NCI-H526 (cell line): ENCODE measurements at regions not wholly inside any gene's neighbourhood (a gene's known extent, or its start where the extent isn't known, plus 50 kb on each side); places are given as distances from the start of the nearest gene placed in this dataset.

Experiments used
- DNase-seq, 2 experiments: peaks; one replicate each; lab custom pipeline; 2025; lab: John Stamatoyannopoulos, UW

GRCh38 chr3:157631478-157631877 is 128.3 kb upstream of the VEPH1 start:
- DNase-seq: no peak

DNA sequence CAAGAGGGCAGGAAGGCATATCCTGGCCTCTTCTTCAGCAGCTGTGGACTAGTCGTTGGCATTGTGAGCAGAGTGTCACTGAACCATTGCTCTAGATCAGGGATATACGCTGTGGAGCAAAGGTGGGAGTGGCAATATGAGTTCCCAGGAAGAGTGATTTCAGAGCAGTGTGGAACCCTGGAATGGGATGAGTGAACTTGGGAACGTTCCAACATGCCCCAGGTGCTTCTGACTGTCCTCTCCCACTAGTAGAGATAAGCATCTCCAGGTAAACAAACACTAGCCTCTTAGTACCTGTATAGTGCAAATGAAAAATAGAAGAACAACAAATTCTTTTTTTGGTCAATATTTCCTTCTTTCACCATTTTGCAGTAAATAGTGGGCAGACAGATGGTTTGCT is 123.6 kb upstream of the VEPH1 start:
- no peak for DNase-seq

DNA sequence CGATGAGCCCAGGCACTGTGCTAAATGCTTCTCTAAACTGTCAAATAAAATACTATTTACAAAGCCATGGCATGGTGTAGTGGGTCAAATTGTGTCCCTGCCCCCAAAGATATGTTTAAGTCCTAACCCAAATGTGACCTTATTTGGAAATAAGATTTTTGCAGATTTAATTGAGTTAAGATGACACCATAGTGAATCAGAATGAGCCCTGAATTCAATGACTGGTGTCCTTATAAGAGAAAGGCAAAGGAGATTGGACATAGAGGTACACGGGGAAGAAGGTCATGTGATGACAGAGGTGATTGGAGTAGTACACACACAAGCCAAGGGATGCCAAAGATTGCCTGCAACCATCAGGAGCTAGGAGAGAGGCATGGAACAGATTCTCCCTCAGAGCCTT is 121.6 kb upstream of the VEPH1 start:
- DNase-seq: no peak

DNA sequence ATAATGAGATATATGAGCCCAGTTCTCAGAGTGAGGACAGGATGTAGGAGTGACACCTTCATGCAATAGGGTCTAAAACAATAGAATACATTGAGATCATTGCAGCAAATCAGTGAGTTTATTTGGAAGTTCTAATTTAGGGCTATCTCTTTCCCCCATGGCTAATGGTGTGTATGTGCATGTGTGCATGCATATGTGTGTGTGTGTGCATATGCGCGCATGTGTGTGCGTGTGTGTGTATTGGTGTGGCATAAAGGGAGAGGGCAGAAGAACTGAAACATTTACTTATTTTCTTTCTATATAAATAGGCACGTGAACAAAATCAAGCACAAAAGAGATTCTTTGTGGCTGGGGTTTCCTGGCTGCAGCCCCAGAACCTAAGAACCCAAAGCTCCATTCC is 115.7 kb upstream of the VEPH1 start:
- no peak for DNase-seq

- peak; percentile 67 to 76 for DNase-seq
Measured at GRCh38 chr3:157618075-157618760, 115.0 kb upstream of the VEPH1 start.

GRCh38 chr3:157614896-157615295 is 111.7 kb upstream of the VEPH1 start:
- DNase-seq: no peak

- DNase-seq: no peak
Measured at GRCh38 chr3:157611536-157612076, 108.4 kb upstream of the VEPH1 start.

DNA sequence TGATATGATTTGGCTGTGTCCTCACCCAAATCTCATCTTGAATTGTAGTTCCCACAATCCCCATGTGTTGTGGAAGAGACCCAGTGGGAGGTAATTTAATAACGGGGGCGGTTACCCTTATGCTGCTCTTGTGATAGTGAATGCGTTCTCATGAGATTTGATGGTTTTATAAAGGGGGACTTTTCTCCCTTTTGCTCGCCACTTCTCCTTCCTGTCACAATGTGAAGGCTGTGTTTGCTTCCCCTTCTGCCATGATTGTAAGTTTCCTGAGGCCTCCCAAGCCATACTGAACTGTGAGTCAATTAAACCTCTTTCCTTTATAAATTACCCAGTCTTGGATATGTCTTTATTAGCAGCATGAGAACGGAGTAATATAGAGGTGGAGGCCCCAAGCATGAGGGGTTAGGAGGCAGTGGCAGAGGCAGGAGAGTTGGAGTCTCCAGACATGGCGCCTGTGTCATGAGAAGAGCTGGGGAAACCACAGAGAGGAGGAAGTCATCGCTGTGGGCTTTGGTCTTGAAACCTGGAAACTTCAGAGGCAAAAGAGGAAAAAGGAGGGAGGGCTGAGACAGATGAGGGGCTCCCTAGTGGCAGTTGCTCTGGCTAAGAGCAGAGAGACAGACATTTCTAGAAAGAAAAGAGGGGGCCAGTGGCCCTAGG is 107.8 kb upstream of the VEPH1 start:
- DNase-seq: no peak

GRCh38 chr3:157607826-157608405 is 104.7 kb upstream of the VEPH1 start:
- DNase-seq: no peak

DNA sequence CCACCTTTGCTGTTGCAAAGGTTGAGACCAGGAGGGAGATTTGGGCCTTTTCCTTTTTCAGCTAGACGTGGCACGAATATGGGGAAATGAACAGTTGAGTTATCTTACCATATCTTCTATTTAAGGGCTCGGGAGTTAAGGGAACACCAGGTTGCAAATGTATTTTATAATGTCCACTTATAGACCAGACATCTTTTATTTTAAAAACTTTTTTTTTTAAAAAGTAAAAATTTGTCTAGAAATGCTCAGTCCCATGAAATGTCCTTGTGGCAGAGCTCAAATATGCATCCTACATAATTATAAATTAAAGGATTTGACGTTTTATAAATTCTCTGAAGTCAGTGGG is 103.6 kb upstream of the VEPH1 start:
- DNase-seq: no peak

DNA sequence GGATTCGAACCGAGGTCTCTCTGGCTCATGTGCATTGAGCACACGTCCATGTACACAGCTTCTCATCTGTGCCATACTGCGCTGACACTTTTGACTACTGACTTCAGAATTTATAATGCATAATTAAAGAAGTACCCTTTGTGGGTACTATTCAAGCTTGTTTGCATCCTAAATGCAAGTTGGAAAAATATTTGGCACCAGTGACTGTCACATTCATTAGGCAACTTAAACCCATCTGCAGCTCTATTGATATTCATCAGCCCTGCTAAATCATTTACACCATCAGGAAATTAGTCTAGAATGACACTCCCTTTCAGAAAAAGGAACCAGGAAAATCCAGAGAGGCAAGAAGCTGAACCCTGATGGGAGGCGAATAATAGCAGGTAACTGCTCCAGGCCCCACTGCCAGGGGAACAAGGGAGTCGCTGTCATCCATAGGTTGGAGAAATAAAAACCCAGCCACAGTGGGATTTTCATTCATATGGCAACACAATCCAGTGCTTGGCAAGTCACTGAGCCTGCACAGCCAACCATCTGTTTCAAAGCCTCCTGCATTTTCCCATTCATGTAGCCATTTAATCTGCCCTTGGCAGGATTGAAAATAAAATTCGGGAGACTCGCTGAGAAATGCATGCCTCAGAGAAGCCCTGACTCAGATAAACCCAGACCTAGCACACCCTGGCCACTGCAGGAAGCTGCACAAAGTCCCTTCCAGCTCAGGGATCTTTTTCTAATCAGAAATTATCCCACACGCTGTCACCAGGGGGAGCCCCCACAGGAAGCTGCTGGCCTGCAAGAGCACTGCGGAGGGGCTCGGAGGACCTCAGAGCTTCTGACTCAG is 103.0 kb upstream of the VEPH1 start:
- DNase-seq: peak; percentile 18 to 77

DNA sequence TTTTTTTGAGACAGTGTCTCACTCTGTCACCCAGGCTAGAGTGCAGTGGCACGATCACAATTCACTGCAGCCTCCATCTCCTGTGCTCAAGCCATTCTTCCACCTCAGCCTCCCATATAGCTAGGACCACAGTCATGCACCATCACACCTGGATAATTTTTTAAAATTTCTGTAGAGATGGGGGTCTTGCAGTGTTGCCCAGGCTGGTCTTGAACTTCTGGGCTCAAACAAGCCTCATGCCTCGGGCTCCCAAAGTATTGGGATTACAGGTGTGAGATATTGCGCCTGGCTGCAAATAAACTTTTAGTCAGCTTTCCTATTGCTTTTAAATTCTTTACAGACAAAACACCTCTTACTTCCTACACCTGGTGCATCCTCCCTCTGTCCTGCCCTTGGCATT is 102.1 kb upstream of the VEPH1 start:
- no peak for DNase-seq

DNA sequence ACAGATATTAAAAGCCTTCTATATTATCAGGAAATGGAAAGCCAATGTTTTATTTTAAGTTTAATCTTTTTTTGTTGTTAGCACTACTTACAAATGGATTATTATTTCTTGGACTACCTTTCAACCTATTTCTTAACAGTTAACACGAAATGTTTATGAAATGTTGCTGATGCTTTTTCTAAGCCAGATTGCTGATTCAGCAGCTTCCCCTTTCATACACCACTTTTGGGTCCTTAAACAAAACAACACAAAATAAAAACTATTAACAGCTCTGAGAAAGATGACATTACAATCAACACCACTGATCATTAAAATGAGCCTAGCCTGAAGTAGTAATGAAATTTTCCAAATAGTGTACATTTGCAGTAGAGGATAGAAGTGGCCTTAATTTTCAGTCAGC is 99.2 kb upstream of the VEPH1 start:
- no peak for DNase-seq

DNA sequence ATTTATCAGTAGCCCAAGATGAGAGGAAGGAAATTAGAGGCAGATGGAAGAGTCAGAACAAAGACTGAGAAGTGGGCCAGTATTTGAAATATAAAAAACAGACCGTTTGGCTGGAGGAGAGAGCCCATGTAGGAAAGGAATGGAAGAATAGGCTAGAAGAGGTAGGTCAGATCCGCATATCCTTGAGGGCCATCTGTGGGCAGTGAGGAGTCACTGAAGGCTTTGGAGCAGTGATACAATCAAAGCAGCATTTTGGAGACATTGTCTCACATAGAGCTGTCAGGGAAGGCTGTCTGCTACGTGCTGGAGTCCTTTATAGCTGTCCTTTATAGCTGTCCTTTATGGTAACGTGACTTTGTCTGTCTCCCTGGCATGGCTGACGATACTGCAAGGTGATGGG is 92.0 kb upstream of the VEPH1 start:
- DNase-seq: no peak

DNA sequence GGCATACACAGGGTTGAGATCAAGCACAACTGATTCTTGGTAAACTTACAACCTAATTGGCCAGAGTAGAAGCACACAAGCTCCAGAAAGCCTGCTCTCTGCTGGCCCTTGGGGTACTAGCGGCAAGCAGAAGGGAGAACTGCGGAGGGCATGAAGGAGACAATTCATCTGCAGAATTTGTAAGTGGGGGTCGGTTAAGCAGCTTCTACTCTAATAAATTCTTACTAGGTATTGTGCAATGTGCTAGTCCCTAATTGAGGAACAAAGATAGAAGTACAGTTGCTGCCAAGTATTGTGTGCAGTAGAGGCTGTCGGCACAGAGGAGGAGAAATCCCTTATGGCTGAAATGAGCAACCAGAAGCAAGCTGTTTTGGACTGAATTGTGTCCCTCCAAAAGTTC is 91.2 kb upstream of the VEPH1 start:
- DNase-seq: no peak

DNA sequence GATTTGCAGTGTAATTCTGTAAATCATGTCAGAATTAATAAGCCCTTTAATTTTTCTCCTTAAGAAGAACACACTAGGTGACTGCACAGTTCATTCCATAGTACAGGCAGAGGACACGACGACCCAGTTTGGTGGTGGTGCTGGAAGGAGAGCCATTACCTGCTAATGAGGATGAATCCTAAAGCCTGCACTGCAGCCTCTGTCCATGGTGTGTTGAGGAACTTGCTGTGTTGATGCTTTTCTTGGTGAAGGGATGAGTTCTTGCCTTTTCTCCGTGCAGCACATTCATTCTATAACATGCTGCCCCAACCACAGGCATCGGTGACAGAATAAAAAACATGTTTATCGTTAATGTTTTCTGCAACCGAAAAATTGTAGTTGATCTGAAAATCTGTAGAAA is 89.6 kb upstream of the VEPH1 start:
- DNase-seq: no peak

DNA sequence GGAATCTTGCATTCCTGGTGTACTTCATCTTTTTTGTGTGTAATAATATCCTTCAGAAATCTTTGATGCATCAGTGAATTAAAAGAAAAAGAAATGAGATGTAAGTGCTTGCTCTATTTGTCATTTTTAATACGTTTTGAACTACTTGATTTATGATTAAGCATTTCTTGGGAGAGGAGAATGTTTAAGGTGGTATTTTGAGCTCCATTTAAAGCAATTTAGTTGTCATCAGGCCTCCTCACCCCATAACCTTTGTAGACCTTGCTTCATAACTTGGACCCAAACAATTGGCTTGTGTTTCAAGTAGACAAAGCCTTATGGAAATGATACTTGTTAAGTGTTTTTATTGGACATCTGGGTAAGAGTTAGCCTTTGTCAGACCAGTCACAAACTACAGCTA is 87.1 kb upstream of the VEPH1 start:
- DNase-seq: no peak

DNA sequence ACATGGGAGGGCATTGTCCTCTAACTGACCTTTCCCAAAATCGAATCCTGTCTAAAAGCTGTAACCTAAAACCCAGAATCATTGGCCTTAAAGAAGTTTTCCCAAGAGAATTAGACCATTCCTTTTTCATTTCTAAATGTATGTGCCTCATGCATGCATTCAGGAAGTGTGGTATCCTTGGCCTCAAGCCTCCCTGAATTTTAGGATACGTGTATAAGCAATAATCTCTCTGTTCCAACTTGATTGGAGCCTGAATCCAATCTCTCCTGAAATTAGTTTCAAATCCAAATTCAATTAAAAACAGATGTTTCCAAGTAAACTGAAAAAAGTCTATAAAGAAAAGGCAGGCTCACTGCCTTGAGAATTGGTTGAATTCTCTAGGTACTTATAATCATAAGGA is 86.0 kb upstream of the VEPH1 start:
- no peak for DNase-seq

DNA sequence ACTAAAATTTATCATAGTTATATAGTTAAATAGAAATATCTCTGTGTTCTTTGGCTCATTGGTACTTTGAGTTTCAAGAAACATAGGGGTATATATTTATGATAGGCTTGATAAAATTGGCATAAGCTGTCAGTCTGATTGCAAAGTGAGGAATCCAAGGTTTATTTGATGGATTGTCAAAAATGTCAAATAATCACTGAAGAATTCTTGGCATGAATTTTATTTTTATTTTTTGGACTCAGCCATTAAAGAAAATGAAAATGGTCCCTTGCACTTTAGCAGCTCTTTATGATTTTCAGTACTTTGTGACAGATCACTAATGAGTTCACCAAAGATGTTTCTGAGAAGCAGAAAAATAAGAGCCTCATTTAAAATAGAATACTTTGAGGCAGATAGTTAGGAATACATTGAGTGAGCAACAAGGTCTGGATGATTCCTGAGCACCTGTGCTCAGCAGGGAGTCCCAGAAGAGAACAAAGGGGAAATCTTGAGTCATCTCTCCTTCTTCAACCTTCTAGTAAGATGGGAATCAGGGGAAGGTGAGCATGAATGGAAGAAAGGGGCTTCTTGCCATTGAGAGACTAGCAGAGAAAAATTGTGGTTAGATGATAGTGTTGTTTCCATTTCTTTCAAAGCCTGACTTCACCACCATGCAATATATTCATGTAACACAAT is 85.3 kb upstream of the VEPH1 start:
- DNase-seq: no peak

- no peak for DNase-seq
Measured at GRCh38 chr3:157586293-157586692, 83.1 kb upstream of the VEPH1 start.

- no peak for DNase-seq
Measured at GRCh38 chr3:157585386-157585785, 82.2 kb upstream of the VEPH1 start.

GRCh38 chr3:157582637-157582973 is 79.4 kb upstream of the VEPH1 start:
- no peak for DNase-seq
